HG02571 (cell line): ENCODE measurements at regions not wholly inside any gene's neighbourhood (a gene's known extent, or its start where the extent isn't known, plus 50 kb on each side); places are given as distances from the start of the nearest gene placed in this dataset.

Experiments
- ATAC-seq: cut with Tn5 transposase; IDR thresholded peaks from one replicate; pipeline ENCODE4 v1.9.1; 2021; ENCODE audit warnings: mild to moderate bottlenecking, moderate library complexity; ENCODE audit not compliant: unreplicated experiment

- ATAC-seq, result peak; percentile 58
Measured at GRCh38 chr20:53750827-53751619, 157.4 kb upstream of the ZNF217 start.

GRCh38 chr20:53749499-53749898, 155.9 kb upstream of the ZNF217 start:
- no peak for ATAC-seq

- no peak for ATAC-seq
Measured at GRCh38 chr20:53748821-53749421, 155.3 kb upstream of the ZNF217 start.

- ATAC-seq, result no peak
Measured at GRCh38 chr20:53748176-53748575, 154.5 kb upstream of the ZNF217 start.

- ATAC-seq, result no peak
Measured at GRCh38 chr20:53743607-53744260, 150.1 kb upstream of the ZNF217 start.

- no peak for ATAC-seq
Measured at GRCh38 chr20:53742685-53743081, 149.0 kb upstream of the ZNF217 start.

- ATAC-seq, result no peak
Measured at GRCh38 chr20:53741726-53742028, 148.0 kb upstream of the ZNF217 start.

GRCh38 chr20:53739799-53740785, 146.5 kb upstream of the ZNF217 start:
- no peak for ATAC-seq

GRCh38 chr20:53738945-53739798, 145.5 kb upstream of the ZNF217 start:
- ATAC-seq, result no peak

GRCh38 chr20:53738039-53738944, 144.7 kb upstream of the ZNF217 start:
- no peak for ATAC-seq

GRCh38 chr20:53737396-53738038, 143.9 kb upstream of the ZNF217 start:
- ATAC-seq, result no peak

GRCh38 chr20:53736757-53737395, 143.2 kb upstream of the ZNF217 start:
- ATAC-seq, result no peak

GRCh38 chr20:53736122-53736756, 142.6 kb upstream of the ZNF217 start:
- ATAC-seq, result no peak

GRCh38 chr20:53735536-53736050, 142.0 kb upstream of the ZNF217 start:
- no peak for ATAC-seq

- ATAC-seq, result no peak
Measured at GRCh38 chr20:53734006-53734688, 140.5 kb upstream of the ZNF217 start.

GRCh38 chr20:53731595-53731994, 138.0 kb upstream of the ZNF217 start:
- no peak for ATAC-seq

- no peak for ATAC-seq
Measured at GRCh38 chr20:53728359-53728758, 134.7 kb upstream of the ZNF217 start.
